ENCODE measurements at regions not wholly inside any gene's neighbourhood (a gene's known extent, or its start where the extent isn't known, plus 50 kb on each side); places are given as distances from the start of the nearest gene placed in this dataset.

DNA sequence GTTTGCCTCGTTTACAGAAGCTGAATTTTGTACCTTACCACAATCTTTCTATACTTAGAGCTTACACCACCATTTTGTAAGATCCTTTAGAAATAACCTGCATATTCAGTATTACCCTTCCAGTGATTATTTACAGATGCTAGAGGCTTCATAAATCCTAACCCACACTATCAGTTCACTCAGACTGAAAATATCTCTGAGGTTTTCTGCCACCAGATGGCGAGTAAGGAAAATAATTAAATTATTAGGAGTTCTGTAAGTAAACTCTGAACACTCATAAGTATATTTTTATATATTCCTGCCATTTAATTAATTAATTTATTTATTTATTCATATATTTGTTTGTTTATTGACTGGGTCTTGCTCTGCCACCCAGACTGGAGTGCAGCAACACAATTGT is 1635.2 kb downstream of the PLA2G4A start:
- H3K9me3 ChIP-seq (ENCODE audit: low read depth, low read length): no peaks in the 10 kb centered on the region
- TF ChIP-seq EZH2 (IDR thresholded peaks at IDR 0.05): no peak
- no peak for TF ChIP-seq POLR2AphosphoS5 (IDR thresholded peaks at IDR 0.05; ENCODE audit: borderline replicate concordance, low read depth, low read length)
- no peak for TF ChIP-seq FOXP2 (optimal IDR thresholded peaks at IDR 0.05; ENCODE audit: control extremely low read depth, extremely low read length, insufficient read depth)
- no peak overlapping the region for H3K4me3 ChIP-seq
- H3K9ac ChIP-seq (ENCODE audit: insufficient read length): no peak overlapping the region
- no peak overlapping the region for H3K27ac ChIP-seq
- H3K36me3 ChIP-seq (ENCODE audit: insufficient read depth, low read length): no peaks in the 10 kb centered on the region
- no peak for DNase-seq (ENCODE audit: low read depth, low spot score)

DNA sequence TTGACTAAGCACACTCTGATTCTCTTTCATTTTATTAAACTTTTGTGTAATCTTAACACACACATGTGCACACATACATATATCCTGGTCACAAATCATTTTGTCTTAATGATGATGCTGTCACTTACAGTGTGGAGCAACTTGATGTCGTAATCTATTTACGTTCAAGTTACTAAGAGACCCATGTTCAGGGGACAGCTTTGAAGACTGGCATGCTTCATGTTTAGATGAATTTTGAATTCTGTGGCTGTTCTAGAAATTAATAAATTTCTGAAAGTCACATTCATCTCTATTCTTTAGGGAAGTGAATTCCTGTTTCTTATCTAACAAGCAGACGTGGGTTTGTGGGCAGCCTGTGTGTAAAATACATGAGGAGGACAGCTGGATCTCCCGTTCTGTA is 1637.8 kb downstream of the PLA2G4A start:
- no peak overlapping the region for H3K4me3 ChIP-seq
- H3K9me3 ChIP-seq (ENCODE audit: low read depth, low read length): no peaks in the 10 kb centered on the region
- DNase-seq (ENCODE audit: low read depth, low spot score): no peak
- TF ChIP-seq POLR2AphosphoS5 (IDR thresholded peaks at IDR 0.05; ENCODE audit: borderline replicate concordance, low read depth, low read length) (no peak), EZH2 (IDR thresholded peaks at IDR 0.05) (no peak), FOXP2 (optimal IDR thresholded peaks at IDR 0.05; ENCODE audit: control extremely low read depth, extremely low read length, insufficient read depth) (no peak)
- H3K27ac ChIP-seq: no peak overlapping the region
- no peak overlapping the region for H3K9ac ChIP-seq (ENCODE audit: insufficient read length)
- no peaks in the 10 kb centered on the region for H3K36me3 ChIP-seq (ENCODE audit: insufficient read depth, low read length)

DNA sequence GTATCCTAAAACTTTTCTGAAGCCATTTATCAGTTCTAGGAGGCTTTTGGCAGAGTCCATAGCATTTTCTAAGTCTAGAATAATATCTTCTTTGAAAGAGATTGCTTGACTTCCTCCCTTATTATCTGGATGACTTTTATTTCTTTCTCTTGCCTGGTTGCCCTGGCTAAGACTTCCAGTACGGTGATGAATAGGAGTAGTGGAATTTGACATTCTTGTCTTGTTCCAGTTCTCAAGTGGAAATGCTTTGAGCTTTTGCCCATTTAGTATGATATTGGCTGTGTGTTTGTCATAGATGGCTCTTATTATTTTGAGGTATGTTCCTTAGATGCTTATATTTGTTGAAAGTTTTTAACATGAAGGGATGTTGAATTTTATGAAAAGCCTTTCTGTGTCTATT is 1647.9 kb downstream of the PLA2G4A start:
- TF ChIP-seq FOXP2 (optimal IDR thresholded peaks at IDR 0.05; ENCODE audit: control extremely low read depth, extremely low read length, insufficient read depth) (no peak), EZH2 (IDR thresholded peaks at IDR 0.05) (no peak), POLR2AphosphoS5 (IDR thresholded peaks at IDR 0.05; ENCODE audit: borderline replicate concordance, low read depth, low read length) (no peak)
- Histone ChIP-seq H3K27ac (no peak overlapping the region), H3K4me3 (no peak overlapping the region), H3K9ac (ENCODE audit: insufficient read length) (no peak overlapping the region), H3K36me3 (ENCODE audit: insufficient read depth, low read length) (no peaks in the 10 kb centered on the region), H3K9me3 (ENCODE audit: low read depth, low read length) (no peaks in the 10 kb centered on the region)
- no peak for DNase-seq (ENCODE audit: low read depth, low spot score)

DNA sequence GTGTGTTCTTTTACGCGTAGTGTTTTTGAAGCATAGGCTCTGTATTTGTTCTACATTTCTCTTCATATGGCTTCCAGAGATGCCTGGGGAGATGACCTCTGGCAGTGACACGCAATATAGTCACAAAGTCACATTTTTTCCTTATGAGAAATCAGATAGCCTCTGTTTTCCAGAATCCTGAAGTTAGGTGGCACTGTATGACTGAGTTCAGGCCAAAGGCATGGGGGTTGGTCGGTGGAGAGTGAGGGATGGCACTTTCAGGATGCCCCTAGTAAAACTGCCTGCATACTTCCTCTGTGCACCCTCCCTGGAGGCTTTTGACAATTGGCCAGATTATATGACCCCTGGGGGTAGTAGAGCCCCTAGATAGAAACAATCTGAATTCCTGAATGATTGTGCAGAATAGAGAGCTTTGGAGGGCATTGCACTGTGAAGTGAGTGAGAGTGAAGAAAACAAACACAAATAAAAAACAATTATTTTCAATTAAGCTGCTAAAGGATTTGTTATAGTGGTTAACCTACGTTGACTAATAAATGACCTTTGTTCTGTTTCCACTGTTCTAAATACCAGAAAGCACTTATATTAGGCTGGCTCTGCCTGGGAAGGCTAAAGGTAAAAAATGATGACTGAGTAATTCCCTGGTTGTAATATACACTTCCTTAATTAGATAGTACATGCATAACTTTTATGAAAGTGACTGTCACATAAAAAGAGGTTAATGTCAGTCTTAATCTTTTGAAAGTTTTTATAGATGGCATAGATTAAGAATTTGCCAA is 1660.8 kb downstream of the PLA2G4A start:
- no peaks in the 10 kb centered on the region for H3K9me3 ChIP-seq (ENCODE audit: low read depth, low read length)
- no peak for DNase-seq (ENCODE audit: low read depth, low spot score)
- H3K36me3 ChIP-seq (ENCODE audit: insufficient read depth, low read length): no peaks in the 10 kb centered on the region
- TF ChIP-seq POLR2AphosphoS5 (IDR thresholded peaks at IDR 0.05; ENCODE audit: borderline replicate concordance, low read depth, low read length) (no peak), EZH2 (IDR thresholded peaks at IDR 0.05) (no peak), FOXP2 (optimal IDR thresholded peaks at IDR 0.05; ENCODE audit: control extremely low read depth, extremely low read length, insufficient read depth) (no peak)
- no peak overlapping the region for H3K27ac ChIP-seq
- no peak overlapping the region for H3K9ac ChIP-seq (ENCODE audit: insufficient read length)
- no peak overlapping the region for H3K4me3 ChIP-seq

DNA sequence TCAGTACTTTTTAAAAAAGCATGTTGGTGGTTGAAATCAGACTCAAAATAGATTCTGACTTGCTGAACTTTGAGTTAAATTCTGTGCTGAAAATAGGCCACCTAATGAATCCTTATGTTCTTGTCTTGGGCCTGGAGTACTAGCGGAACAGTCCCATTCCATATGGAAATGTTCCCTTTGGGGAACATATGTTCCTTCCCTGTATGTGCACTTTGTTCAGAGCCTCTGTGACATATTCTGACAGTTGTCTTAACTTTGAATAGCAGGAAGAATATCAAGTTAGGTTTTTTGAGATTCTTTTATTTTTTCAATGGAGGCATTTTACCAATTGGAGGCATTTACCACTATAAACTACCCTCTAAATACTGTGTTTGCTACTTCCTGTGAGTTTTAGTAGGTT is 1667.8 kb downstream of the PLA2G4A start:
- TF ChIP-seq POLR2AphosphoS5 (IDR thresholded peaks at IDR 0.05; ENCODE audit: borderline replicate concordance, low read depth, low read length): no peak
- TF ChIP-seq FOXP2 (optimal IDR thresholded peaks at IDR 0.05; ENCODE audit: control extremely low read depth, extremely low read length, insufficient read depth): no peak
- no peak for TF ChIP-seq EZH2 (IDR thresholded peaks at IDR 0.05)
- Histone ChIP-seq H3K9me3 (ENCODE audit: low read depth, low read length) (no peaks in the 10 kb centered on the region), H3K36me3 (ENCODE audit: insufficient read depth, low read length) (no peaks in the 10 kb centered on the region), H3K9ac (ENCODE audit: insufficient read length) (no peak overlapping the region), H3K4me3 (no peak overlapping the region), H3K27ac (no peak overlapping the region)
- no peak for DNase-seq (ENCODE audit: low read depth, low spot score)

DNA sequence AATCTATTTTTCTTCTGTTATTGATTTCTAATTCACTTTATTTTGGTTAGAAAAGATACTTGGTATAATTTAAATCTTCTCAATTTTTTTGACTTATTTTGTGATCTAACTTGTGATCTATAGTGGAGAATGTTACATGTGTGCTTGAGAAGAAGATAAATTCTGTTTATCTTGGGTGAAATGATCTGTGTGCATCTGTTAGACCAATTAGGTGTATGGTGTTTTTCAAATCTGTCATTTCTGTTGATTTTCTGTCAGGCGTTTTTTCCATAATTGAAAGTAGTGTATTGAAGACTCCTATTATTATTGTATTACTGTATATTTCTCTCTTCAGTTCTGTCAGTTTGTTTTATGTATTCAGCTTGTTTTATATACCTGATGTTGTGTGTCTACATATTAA is 1668.3 kb downstream of the PLA2G4A start:
- Histone ChIP-seq H3K9me3 (ENCODE audit: low read depth, low read length) (no peaks in the 10 kb centered on the region), H3K4me3 (no peak overlapping the region), H3K9ac (ENCODE audit: insufficient read length) (no peak overlapping the region), H3K27ac (no peak overlapping the region), H3K36me3 (ENCODE audit: insufficient read depth, low read length) (no peaks in the 10 kb centered on the region)
- no peak for TF ChIP-seq EZH2 (IDR thresholded peaks at IDR 0.05)
- no peak for TF ChIP-seq FOXP2 (optimal IDR thresholded peaks at IDR 0.05; ENCODE audit: control extremely low read depth, extremely low read length, insufficient read depth)
- DNase-seq (ENCODE audit: low read depth, low spot score): no peak

DNA sequence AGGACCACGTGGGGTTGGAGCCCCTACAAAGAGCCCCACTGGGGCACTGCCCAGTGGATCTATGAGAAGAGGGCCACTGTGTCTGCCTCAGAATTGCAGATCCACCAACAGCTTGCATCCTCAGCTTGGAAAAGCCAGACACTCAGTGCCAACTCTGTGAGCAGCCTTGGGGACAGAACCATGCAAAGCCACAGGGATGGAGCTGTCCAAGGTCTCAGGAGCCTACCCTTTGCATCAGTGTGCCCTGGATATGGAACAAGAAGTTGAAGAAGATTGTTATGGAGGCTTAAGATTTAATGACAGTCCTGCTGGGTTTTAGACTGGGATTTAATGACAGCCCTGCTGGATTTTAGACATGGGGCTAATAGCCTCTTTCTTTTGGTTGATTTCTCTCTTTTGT is 1670.9 kb downstream of the PLA2G4A start:
- DNase-seq (ENCODE audit: low read depth, low spot score): no peak
- TF ChIP-seq EZH2 (IDR thresholded peaks at IDR 0.05) (no peak), FOXP2 (optimal IDR thresholded peaks at IDR 0.05; ENCODE audit: control extremely low read depth, extremely low read length, insufficient read depth) (no peak), POLR2AphosphoS5 (IDR thresholded peaks at IDR 0.05; ENCODE audit: borderline replicate concordance, low read depth, low read length) (no peak)
- H3K4me3 ChIP-seq: no peak overlapping the region
- no peaks in the 10 kb centered on the region for H3K36me3 ChIP-seq (ENCODE audit: insufficient read depth, low read length)
- no peaks in the 10 kb centered on the region for H3K9me3 ChIP-seq (ENCODE audit: low read depth, low read length)
- H3K27ac ChIP-seq: no peak overlapping the region
- no peak overlapping the region for H3K9ac ChIP-seq (ENCODE audit: insufficient read length)

DNA sequence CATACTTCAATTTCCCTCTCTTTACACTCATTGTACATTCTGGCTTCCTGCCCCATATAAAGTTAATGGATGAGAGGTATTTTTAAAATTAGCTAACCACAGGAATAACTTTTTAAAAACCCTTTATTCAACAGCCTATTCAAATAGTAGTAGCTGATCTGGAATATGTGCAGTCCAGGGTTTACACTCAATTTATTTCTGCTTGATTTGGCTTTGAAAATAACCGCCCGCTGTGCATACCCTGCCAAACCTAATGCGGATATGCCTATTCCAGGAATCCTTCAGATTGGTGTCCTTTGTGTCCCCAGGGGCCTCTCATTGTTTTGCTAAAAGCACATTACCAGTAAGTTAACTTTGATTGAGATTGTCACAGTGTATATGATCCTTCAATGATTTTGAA is 1686.2 kb downstream of the PLA2G4A start:
- no peak for DNase-seq (ENCODE audit: low read depth, low spot score)
- no peaks in the 10 kb centered on the region for H3K36me3 ChIP-seq (ENCODE audit: insufficient read depth, low read length)
- H3K27ac ChIP-seq: no peak overlapping the region
- no peak overlapping the region for H3K4me3 ChIP-seq
- H3K9ac ChIP-seq (ENCODE audit: insufficient read length): no peak overlapping the region
- no peaks in the 10 kb centered on the region for H3K9me3 ChIP-seq (ENCODE audit: low read depth, low read length)
- TF ChIP-seq POLR2AphosphoS5 (IDR thresholded peaks at IDR 0.05; ENCODE audit: borderline replicate concordance, low read depth, low read length): no peak
- TF ChIP-seq FOXP2 (optimal IDR thresholded peaks at IDR 0.05; ENCODE audit: control extremely low read depth, extremely low read length, insufficient read depth): no peak
- no peak for TF ChIP-seq EZH2 (IDR thresholded peaks at IDR 0.05)

DNA sequence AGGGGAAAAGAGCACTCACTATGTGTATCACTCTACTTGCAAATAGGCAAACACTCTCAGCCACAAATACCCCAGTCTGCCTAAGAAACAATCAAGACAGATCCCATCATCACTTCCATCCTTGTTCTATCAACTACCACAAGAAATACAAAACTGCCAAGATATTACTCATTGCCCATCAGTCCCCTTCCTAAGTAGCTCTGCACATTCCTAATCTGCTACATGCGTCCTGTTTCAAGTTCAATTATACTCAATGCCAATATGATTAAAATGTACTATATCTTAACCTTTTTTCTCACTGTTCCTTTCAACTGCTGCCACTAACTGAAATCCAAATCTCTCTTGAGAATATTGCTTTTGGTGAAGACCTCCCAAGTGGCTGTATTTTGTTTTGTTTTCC is 1688.4 kb downstream of the PLA2G4A start:
- no peaks in the 10 kb centered on the region for H3K36me3 ChIP-seq (ENCODE audit: insufficient read depth, low read length)
- no peak overlapping the region for H3K27ac ChIP-seq
- no peak for TF ChIP-seq EZH2 (IDR thresholded peaks at IDR 0.05)
- TF ChIP-seq POLR2AphosphoS5 (IDR thresholded peaks at IDR 0.05; ENCODE audit: borderline replicate concordance, low read depth, low read length): no peak
- TF ChIP-seq FOXP2 (optimal IDR thresholded peaks at IDR 0.05; ENCODE audit: control extremely low read depth, extremely low read length, insufficient read depth): no peak

More for the DNA sequence above, 1688.4 kb downstream of the PLA2G4A start:
- Histone ChIP-seq H3K9ac (ENCODE audit: insufficient read length) (no peak overlapping the region), H3K4me3 (no peak overlapping the region), H3K9me3 (ENCODE audit: low read depth, low read length) (no peaks in the 10 kb centered on the region)
- DNase-seq (ENCODE audit: low read depth, low spot score): no peak

All from SK-N-MC (cell line).